AG04450 (cell line): ENCODE measurements at regions not wholly inside any gene's neighbourhood (a gene's known extent, or its start where the extent isn't known, plus 50 kb on each side); places are given as distances from the start of the nearest gene placed in this dataset.

Source experiments
- CTCF ChIA-PET: fragments of 300-600, 350-600 bp; formaldehyde crosslinking; extraction: SDS; loops from one replicate; lab custom pipeline; 2022; ENCODE audit warnings: antibody characterized with exemption, inconsistent platforms; lab: Charles Lee
- POLR2A ChIA-PET: fragments of 350-600 bp; formaldehyde crosslinking; extraction: SDS; loops from one replicate; lab custom pipeline; 2021; ENCODE audit warnings: antibody characterized with exemption, inconsistent platforms; lab: Yijun Ruan, JAX
- DNase-seq: peaks from one replicate; pipeline ENCODE4 v3.0.0-alpha.2; 2011; ENCODE audit warnings: low read depth, low spot score
- H3K27ac ChIP-seq: one replicate; pipeline ENCODE4 v1.5.1; 2012; ENCODE audit warnings: low read depth, low read length, control low read depth
- H3K27me3 ChIP-seq: one replicate; pipeline ENCODE4 v1.6.0; 2012; ENCODE audit warnings: low read length; ENCODE audit not compliant: control insufficient read depth, insufficient read depth
- H3K4me3 ChIP-seq: 2 replicates; pipeline ENCODE4 v1.5.1; 2011; ENCODE audit warnings: mild to moderate bottlenecking, low read depth, low read length, control low read depth
- H3K9me3 ChIP-seq: 2 replicates; pipeline ENCODE4 v1.5.1; 2012; ENCODE audit warnings: low read length; ENCODE audit not compliant: control insufficient read depth, insufficient read depth
- CTCF ChIP-seq: IDR thresholded peaks from 2 replicates; pipeline ENCODE4 v1.5.1; 2011; ENCODE audit warnings: low read depth, low read length, control low read depth, inconsistent platforms

- Histone ChIP-seq H3K27me3 (no peaks in the 10 kb centered on the region), H3K4me3 (no peak overlapping the region), H3K9me3 (no peaks in the 10 kb centered on the region), H3K27ac (no peak overlapping the region)
- ChIA-PET CTCF (no interaction called here), POLR2A (no interaction called here)
- no peak for TF ChIP-seq CTCF
- DNase-seq, result no peak
Measured at GRCh38 chr15:95162069-95162468, 930.7 kb downstream of the MCTP2 start.

- H3K9me3 ChIP-seq, result no peaks in the 10 kb centered on the region
- no peaks in the 10 kb centered on the region for H3K27me3 ChIP-seq
- ChIA-PET CTCF (no interaction called here), POLR2A (no interaction called here)
- no peak for TF ChIP-seq CTCF
- H3K4me3 ChIP-seq, result no peak overlapping the region
- H3K27ac ChIP-seq, result no peak overlapping the region
- no peak for DNase-seq
Measured at GRCh38 chr15:95162531-95162930, 931.2 kb downstream of the MCTP2 start.

- POLR2A ChIA-PET, result no interaction called here
- Histone ChIP-seq H3K27me3 (no peaks in the 10 kb centered on the region), H3K4me3 (no peak overlapping the region), H3K9me3 (no peaks in the 10 kb centered on the region), H3K27ac (peak overlapping the region; percentile 40)
- peak; percentile 51 for DNase-seq
- no peak for TF ChIP-seq CTCF
- CTCF ChIA-PET, result no interaction called here
Measured at GRCh38 chr15:95162967-95163531, 931.7 kb downstream of the MCTP2 start.

GRCh38 chr15:95168152-95168551, 936.8 kb downstream of the MCTP2 start:
- H3K27me3 ChIP-seq, result no peaks in the 10 kb centered on the region
- no peak for TF ChIP-seq CTCF
- CTCF ChIA-PET, result no interaction called here
- no peak for DNase-seq
- H3K9me3 ChIP-seq, result no peaks in the 10 kb centered on the region
- no peak overlapping the region for H3K27ac ChIP-seq
- POLR2A ChIA-PET, result no interaction called here
- no peak overlapping the region for H3K4me3 ChIP-seq

- TF ChIP-seq CTCF, result no peak
- Histone ChIP-seq H3K9me3 (no peaks in the 10 kb centered on the region), H3K27ac (no peak overlapping the region), H3K27me3 (no peaks in the 10 kb centered on the region), H3K4me3 (no peak overlapping the region)
- no peak for DNase-seq
- POLR2A ChIA-PET, result no interaction called here
- CTCF ChIA-PET, result no interaction called here
Measured at GRCh38 chr15:95168951-95169431, 937.6 kb downstream of the MCTP2 start.
